ENCODE measurements at regions not wholly inside any gene's neighbourhood (a gene's known extent, or its start where the extent isn't known, plus 50 kb on each side); places are given as distances from the start of the nearest gene placed in this dataset.

GRCh38 chr1:78325293-78325692 is 165.5 kb upstream of the PTGFR start:
- TF ChIP-seq YY1 (tag by site-specific recombination; IDR thresholded peaks at IDR 0.05) (no peak), KLF7 (tag by site-specific recombination; IDR thresholded peaks at IDR 0.05; ENCODE audit: borderline replicate concordance) (no peak), CTCF (tag by site-specific recombination; IDR thresholded peaks at IDR 0.05) (no peak), MEIS1 (CRISPR knock-in tag; IDR thresholded peaks at IDR 0.05; ENCODE audit: borderline replicate concordance) (no peak), ZNF626 (tag by site-specific recombination; IDR thresholded peaks at IDR 0.05) (no peak), ZBTB17 (tag by site-specific recombination; IDR thresholded peaks at IDR 0.05) (no peak)

Data from HEK293 (cell line).